PC-9 (cell line): ENCODE measurements at regions not wholly inside any gene's neighbourhood (a gene's known extent, or its start where the extent isn't known, plus 50 kb on each side); places are given as distances from the start of the nearest gene placed in this dataset.

Experiments
- EZH2 ChIP-seq: fragments of 200-600 bp; sonication (generic); IDR thresholded peaks from 2 replicates; pipeline ENCODE4 v1.8.0; 2017; ENCODE audit warnings: antibody characterized with exemption, low read depth
- TF ChIP-seq, protein P1 (sequence below): fragments of 200-600 bp; sonication (generic); conservative IDR thresholded peaks from 2 replicates; pipeline ENCODE4 v1.6.1; 2017; ENCODE audit warnings: mixed run types, antibody characterized with exemption, mild to moderate bottlenecking, moderate library complexity

GRCh38 chr9:79264511-79265355 is 307.0 kb upstream of the TLE4 start:
- TF ChIP-seq, protein P1, sequence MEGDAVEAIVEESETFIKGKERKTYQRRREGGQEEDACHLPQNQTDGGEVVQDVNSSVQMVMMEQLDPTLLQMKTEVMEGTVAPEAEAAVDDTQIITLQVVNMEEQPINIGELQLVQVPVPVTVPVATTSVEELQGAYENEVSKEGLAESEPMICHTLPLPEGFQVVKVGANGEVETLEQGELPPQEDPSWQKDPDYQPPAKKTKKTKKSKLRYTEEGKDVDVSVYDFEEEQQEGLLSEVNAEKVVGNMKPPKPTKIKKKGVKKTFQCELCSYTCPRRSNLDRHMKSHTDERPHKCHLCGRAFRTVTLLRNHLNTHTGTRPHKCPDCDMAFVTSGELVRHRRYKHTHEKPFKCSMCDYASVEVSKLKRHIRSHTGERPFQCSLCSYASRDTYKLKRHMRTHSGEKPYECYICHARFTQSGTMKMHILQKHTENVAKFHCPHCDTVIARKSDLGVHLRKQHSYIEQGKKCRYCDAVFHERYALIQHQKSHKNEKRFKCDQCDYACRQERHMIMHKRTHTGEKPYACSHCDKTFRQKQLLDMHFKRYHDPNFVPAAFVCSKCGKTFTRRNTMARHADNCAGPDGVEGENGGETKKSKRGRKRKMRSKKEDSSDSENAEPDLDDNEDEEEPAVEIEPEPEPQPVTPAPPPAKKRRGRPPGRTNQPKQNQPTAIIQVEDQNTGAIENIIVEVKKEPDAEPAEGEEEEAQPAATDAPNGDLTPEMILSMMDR, result no peak
- TF ChIP-seq EZH2, result no peak
